ENCODE measurements at regions not wholly inside any gene's neighbourhood (a gene's known extent, or its start where the extent isn't known, plus 50 kb on each side); places are given as distances from the start of the nearest gene placed in this dataset.

DNA sequence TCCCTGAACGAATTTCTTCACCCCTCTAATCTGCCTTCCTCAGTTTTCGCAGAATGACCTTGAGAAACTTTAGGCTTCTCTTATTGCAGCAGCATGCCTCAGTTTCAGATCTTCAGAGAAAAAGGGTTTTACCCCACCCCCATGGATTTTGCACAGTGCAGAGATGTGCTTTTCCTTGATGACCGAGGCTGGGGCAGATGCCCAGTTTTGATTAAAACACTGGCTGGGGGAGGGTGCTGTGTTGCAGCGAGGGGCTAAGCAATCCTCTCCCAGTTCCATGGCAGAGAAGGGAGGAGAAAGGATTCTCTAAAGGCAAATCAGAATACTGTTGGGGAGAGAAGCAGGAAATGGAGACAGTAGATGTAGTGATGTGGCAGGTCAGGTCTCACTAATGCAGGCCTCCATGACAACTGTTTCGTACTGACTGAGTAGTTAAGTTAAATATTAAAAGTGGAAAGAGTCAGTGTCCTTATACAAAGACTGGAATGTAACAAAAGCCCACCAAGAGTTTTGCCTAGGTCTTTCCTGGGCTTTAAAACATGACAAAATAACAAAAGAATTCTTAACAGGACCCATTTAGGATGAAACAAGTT, 50.8 kb upstream of the PDZD8 start:
- DNase-seq (ENCODE audit: low read depth, low spot score) = no peak

DNA sequence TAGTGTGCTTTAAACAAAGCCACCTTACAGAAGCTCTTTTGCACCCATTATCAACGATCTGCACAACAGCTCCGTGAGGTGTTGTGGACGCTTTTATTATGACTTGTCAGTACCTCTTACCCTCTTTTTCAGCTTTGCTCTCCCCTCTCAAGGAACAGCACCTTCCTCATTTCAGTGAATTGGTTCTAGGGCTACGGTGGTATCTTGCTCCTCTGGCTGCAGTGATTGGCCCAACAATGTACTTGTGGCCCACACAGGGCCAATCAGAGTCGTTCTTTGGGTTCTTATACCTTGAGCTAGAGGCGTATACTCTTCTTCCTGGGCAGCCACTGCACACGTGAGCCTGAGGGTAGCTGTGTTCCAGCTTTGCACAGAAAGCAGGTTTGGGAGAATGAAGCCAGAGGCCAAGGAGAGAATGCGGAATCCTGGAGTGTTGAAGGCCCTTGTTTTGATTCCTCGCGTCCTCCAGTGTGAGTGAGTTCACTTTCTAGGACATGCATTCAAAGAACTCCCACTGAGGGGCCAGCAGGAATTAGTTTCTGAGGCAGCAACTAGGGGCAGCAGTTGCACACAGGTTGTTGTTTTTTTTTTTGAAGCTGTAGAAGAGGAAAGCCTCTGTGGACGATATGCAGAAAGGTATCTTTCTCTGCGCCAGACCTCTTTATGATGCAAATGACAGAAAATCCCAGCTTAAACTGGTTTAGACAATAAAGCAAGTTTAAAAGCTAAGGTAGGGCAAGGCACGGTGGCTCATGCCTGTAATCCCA, 49.8 kb upstream of the PDZD8 start:
- no peak for DNase-seq (ENCODE audit: low read depth, low spot score)
